Gastroesophageal sphincter (tissue), 3 donors: ENCODE measurements at regions not wholly inside any gene's neighbourhood (a gene's known extent, or its start where the extent isn't known, plus 50 kb on each side); places are given as distances from the start of the nearest gene placed in this dataset.
"Not testable (repeated sequence)": the region's sequence is repeated elsewhere in the genome, so short reads cannot be mapped to it uniquely, and the experiment has no call there.

ENCODE experiments used
- EP300 ChIP-seq: sonication (generic); formaldehyde crosslinking; IDR thresholded peaks from one replicate; pipeline ENCODE4 v1.6.1; 2017; ENCODE audit warnings: antibody characterized with exemption, mild to moderate bottlenecking
- POLR2A ChIP-seq, 2 donors: fragments of 450-650 bp; IDR thresholded peaks; one replicate each; pipeline ENCODE4 v1.6.1; 2017; ENCODE audit warnings: antibody characterized with exemption in 2 of 2, mild to moderate bottlenecking in 2 of 2, moderate library complexity in 1 of 2
- POLR2AphosphoS5 ChIP-seq: sonication (generic); formaldehyde crosslinking; IDR thresholded peaks from one replicate; pipeline ENCODE4 v1.6.1; 2017; ENCODE audit warnings: antibody characterized with exemption
- TF ChIP-seq, protein P1 (sequence below), 4 experiments: fragments of 200-600 bp in 2 of 4; fragments of 450-650 bp in 2 of 4; sonication (generic) in 1 of 4; IDR thresholded peaks; one replicate each; pipeline ENCODE4 v1.5.1; 2017 to 2019; ENCODE audit warnings: antibody characterized with exemption in 4 of 4, mild to moderate bottlenecking in 2 of 4, moderate library complexity in 2 of 4

DNA sequence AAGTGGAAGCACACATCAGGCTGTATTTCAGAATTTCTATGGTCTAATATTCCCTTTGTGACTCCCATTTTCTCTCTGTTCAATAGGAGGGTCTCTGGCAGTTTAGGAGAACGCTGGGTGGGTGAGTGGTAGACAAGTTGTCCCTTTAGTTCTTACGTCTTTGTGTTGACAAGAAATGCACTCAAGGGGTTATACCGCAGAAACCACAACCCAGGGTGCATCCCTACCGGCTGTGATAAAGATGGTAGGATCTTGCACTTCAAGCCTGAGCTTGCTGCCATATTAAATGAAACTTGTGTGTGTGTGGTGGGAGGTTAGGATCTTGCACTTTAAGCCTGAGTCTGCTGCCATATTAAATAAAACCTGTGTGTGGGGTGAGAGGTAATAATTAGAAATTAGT lies 80.5 kb downstream of the LGALS9C start:
- TF ChIP-seq, protein P1, sequence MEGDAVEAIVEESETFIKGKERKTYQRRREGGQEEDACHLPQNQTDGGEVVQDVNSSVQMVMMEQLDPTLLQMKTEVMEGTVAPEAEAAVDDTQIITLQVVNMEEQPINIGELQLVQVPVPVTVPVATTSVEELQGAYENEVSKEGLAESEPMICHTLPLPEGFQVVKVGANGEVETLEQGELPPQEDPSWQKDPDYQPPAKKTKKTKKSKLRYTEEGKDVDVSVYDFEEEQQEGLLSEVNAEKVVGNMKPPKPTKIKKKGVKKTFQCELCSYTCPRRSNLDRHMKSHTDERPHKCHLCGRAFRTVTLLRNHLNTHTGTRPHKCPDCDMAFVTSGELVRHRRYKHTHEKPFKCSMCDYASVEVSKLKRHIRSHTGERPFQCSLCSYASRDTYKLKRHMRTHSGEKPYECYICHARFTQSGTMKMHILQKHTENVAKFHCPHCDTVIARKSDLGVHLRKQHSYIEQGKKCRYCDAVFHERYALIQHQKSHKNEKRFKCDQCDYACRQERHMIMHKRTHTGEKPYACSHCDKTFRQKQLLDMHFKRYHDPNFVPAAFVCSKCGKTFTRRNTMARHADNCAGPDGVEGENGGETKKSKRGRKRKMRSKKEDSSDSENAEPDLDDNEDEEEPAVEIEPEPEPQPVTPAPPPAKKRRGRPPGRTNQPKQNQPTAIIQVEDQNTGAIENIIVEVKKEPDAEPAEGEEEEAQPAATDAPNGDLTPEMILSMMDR (IDR thresholded peaks at IDR 0.05), result not testable (repeated sequence)
- TF ChIP-seq POLR2A (IDR thresholded peaks at IDR 0.05); POLR2AphosphoS5; EP300: not testable (repeated sequence)
